AG09319 (cell line): ENCODE measurements at regions not wholly inside any gene's neighbourhood (a gene's known extent, or its start where the extent isn't known, plus 50 kb on each side); places are given as distances from the start of the nearest gene placed in this dataset.

ENCODE experiments used
- DNase-seq: peaks from one replicate; pipeline ENCODE4 v3.0.0-alpha.2; 2010; ENCODE audit warnings: low read depth; ENCODE audit errors: extremely low read depth
- CTCF ChIP-seq: IDR thresholded peaks from 2 replicates; pipeline ENCODE4 v1.5.1; 2011; ENCODE audit warnings: low read depth, mild to moderate bottlenecking, inconsistent platforms, low read length, moderate library complexity

DNA sequence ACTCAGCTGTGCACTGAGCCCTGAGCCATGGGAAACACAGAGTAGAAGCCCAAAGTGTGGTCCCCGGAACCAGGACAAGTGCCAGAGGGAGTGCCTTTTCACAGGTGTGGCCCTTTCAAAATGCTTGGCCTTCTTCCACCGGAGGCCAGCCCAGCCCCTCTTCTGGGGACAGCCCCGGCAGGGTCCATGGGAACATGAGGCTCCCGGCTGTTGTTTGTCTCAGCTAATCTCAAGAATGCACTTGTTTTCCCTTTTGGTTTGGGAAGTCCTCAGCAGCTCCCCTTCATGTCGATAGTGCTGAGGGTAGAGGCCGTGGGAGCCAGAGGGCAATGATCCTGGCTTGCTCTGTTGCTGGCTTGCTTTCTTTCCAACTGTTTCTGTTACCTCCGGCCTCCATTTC, 91.1 kb upstream of the MRPS22 start:
- TF ChIP-seq CTCF = no peak
- DNase-seq = no peak

DNA sequence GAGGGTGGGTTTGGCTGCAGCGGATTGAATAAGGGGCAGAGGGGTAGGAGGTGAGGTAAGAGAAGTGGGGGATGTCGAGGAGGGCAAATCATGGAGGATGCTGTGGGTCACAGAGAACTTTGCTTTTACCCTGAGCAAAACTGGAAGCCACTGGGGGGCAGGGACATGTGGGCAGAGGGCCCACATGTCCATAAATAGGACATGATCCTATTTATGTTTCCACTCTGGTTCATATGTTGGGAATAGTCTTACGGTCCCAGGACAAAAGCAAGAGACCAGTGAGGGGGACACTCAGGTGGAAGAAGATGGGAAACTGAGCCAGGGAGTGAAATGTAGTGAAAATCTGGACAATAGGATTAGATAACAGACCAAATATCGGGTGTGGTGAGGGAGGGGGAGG, 85.5 kb upstream of the MRPS22 start:
- TF ChIP-seq CTCF = no peak
- no peak for DNase-seq

DNA sequence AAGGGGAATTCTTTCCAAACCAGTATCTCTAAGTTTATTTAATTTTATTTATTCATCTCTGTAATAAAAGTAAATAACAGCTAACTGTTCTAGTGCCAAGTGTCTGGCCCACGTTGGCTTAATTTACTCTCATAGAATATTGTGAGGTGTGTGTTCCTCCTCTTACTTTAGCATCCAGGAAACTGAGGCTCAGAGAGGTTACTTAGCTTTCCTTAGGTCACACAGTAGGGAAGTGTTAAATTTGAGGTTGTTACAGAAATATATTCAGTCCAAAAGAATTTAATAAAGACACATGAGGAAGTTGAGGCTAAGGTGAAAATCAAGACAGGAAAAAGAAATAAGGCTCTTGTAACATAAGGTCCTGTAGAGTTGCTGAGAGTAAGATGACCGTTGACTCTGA, 84.4 kb upstream of the MRPS22 start:
- no peak for TF ChIP-seq CTCF
- no peak for DNase-seq

DNA sequence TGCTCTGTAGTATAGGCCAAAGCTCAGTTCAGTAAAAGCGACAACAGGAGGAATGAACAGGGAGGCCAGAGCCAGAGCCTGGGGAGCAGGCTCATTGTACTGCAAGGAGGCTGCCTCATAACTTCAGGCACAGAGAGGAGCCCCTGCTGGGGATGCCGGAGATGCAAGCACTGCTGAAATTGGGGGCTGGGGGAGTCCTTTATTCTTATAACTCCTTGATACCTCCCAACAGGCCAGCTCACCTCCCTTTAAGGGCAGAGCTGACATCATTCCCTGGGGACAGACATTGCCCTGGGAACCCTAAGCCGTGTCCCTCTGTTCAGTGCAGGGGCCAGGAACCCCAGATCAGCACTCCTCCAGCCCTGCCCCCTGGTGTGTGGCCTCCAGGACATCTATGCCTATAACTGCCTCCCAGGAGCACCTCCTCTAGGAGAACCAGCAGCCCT, 83.8 kb upstream of the MRPS22 start:
- DNase-seq = no peak
- TF ChIP-seq CTCF = no peak

- TF ChIP-seq CTCF = no peak
- DNase-seq = no peak
Observed at GRCh38 chr3:139260793-139261736, 82.8 kb upstream of the MRPS22 start.

DNA sequence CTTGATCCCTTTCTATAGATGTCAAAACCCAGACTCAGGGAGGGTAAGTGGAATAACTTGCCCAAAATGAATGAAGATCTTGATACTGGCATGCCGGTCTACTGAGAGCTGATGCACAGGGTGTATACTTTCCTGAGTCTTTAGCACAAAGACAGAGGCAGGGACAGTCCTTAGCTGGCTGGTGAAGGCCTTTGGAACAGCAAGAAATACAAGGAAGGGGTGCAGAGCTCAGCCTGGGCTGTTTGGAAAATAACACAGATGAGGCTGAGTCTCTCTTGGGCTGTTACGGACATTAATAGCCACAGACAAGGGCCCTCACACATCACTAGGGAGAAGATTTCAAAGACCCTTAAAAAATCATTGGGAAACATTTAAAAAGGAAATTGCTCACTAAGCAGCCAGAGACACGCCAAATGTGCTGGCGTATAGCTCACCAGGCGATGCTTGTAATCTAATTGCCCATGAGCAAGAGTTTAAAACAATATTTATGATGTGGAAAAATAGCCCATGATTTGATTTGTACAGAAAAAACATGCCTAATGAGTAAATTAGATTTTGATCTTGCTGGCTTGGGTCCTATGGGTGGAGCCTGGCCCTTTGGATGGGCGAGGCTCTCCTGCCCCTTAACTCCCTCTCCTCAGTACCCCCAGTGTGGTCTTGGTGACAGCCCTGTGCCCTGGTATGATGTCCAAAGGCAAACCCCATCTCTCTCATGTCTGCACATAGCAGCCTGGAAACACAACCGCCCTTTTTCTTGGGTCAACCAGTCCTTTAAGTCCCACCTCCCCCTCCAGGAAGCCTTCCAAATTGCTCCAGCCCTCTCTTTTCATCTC, 81.8 kb upstream of the MRPS22 start:
- TF ChIP-seq CTCF = no peak

DNA sequence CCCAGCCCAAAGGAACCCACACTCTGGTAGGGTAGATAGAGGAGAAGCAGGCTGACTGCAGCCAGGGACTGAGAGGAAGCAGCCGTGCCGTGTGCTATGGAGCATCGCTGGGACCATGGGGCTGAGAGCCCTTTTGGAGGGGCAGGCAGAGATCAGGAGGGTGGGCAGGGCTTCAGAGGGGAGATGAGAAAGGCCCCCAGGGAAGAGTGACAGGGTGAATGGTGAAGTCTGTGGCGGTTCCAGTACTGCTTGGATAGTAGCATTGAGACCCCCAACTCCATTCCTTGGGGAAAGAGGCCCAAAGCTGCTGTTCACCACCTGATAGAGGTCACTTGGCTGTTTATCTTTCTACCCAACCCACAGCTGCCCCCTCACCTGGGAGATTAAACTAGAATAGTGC, 80.0 kb upstream of the MRPS22 start:
- TF ChIP-seq CTCF = no peak
- no peak for DNase-seq

More for the DNA sequence above, 81.8 kb upstream of the MRPS22 start:
- DNase-seq = no peak
